GM18873 (cell line): ENCODE measurements at regions not wholly inside any gene's neighbourhood (a gene's known extent, or its start where the extent isn't known, plus 50 kb on each side); places are given as distances from the start of the nearest gene placed in this dataset.

Source experiments
- ATAC-seq: cut with Tn5 transposase; IDR thresholded peaks from one replicate; pipeline ENCODE4 v1.9.1; 2021; ENCODE audit warnings: mild to moderate bottlenecking, moderate library complexity, moderate number of reproducible peaks; ENCODE audit not compliant: unreplicated experiment, low FRiP score

DNA sequence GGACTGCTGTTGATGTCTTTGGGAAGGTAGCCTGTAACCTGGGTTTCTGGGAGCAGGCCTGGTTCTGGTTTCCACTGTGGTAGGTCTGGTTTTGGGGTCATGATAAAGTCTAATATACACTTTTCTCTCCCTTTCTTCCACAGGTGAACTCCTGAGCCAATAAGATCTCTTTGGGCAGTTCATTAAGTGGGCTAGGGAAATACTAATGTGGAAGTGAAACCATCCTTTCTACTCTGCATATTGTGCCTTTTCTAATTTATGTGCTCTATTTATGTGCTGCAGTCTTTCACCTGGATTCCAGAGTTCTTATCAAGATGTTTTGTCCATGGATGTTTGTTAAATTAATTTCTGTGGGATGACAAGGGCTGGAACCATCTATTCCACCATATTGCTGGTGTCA lies 165.7 kb upstream of the PTPRK start:
- no peak for ATAC-seq

DNA sequence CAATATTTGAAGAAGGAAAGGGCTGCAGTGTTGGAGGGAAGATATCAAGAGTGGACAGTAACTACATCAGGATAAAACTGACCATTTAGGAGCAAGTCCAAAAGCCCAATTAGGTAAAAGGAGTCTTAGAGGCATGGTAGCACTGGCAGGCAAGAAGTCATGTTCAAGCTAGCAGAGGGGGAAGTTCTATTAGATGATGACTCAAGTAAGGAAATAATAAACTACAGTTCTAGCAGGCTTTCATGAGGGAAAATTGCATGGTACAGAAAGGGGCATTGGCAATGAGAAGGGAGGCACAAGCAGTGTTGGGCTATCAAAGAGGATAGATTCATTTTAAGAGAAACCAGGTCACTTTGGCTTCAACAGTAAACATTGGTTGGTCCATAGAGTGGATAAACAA lies 156.1 kb upstream of the PTPRK start:
- ATAC-seq: no peak

DNA sequence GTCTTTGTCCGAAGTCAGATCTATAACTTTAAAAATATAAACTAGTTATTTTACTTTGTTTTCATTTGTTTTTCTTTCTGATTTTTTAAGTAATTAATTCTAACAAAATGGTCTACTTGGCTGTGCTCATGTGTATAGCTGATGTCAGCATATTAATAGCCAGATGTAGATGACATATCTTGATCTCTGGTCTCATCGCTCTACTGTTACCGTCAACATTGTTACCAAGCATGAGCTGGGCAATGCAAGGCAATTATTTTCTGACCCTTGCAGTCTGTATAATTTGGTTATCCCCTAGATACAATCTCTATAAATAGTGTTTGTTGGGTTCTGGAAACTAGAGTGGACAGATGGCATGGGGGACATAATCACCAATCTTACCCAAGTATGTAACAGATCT lies 151.6 kb upstream of the PTPRK start:
- ATAC-seq: no peak

DNA sequence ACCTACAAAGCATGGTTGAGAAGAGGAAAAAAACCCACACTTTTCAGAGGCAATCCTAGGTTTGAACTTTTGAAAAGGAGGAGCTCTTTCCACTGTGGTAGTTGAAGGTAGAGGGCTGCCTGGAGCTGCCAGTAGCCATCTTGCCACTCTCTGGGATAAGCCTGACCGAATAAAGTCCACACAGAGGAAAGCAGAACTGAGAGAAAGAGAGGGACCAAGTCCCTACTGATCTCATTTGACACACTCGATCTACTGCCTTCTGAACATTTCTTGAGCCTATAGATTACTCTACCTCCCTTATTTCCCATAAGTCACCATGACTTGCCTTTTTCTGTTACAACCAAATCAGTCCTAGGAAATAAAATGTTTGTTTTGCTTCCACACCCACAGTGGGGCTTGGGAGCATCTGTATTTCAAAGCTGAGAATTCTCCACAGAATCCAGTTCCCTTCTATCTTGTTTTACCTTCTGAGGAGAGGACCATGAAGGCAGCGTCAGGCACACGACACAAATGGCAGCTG lies 147.0 kb upstream of the PTPRK start:
- no peak for ATAC-seq

DNA sequence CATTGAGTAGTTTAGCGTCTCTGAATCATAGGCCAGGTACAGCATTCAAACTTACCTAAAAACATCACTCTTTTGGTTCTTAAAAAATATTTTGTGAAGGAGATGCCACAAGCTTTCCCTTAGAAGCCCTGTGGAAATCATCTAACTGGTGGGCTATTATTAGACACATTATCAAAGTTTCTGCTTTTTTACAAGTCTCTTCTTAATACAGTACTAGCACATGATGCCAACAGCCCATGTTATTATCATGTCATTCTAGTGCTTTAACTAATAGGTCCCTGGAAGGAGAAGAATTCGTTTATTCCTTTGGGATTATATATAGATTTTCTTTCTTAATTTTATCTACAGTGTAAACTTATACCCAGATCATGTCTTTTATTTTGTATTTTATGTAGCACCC lies 146.0 kb upstream of the PTPRK start:
- ATAC-seq: no peak

DNA sequence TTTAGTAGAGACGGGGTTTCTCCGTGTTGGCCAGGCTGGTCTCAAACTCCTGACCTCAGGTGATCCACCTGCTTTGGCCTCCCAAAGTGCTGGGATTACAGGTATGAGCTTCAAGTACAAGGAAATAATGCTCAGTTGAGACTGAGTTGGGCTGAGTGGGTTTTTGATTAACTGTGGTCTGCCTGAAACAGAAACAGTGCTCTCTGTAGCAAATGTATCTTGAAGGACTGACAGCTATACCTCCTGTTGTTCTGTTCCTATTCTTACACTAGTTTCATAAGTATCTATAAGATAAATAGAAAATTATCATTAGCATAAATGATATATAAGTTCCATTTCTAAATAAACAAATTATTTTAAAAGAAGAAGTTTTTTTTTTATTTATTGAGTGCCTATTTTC lies 142.8 kb upstream of the PTPRK start:
- ATAC-seq: peak; percentile 63

DNA sequence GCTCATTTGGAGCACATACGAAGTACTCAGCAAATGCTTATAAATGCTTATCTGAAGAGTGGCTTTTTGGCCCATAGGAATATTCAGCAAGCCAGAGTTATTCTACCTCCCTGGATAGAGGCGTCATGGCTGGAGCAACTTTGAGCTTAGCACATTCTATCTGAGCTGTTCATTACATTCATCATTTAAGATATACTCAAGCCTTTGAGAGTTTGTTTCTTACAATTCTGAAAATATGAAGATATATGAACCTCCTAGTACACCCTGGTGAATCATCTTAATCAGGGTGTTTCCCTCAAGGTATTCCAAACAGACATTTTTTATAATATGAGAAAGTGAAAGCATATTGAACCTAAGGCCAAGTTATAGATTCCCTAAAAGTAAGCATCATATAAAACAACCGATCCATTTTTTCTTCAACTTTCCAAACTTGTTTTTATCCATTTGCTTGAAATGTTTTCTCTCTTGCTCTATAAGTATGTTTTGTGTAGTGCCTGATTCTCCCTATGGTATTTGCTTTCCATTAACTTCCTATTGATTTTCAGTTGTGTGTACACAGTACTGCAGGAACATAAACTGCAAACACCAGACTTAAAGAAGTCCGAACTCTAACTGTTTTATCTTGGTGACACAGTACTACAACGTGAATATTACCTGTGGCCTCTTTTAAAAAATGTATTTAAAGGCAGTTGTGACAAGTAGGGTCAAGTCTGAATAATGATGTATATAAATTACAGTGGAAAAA lies 139.7 kb upstream of the PTPRK start:
- no peak for ATAC-seq

DNA sequence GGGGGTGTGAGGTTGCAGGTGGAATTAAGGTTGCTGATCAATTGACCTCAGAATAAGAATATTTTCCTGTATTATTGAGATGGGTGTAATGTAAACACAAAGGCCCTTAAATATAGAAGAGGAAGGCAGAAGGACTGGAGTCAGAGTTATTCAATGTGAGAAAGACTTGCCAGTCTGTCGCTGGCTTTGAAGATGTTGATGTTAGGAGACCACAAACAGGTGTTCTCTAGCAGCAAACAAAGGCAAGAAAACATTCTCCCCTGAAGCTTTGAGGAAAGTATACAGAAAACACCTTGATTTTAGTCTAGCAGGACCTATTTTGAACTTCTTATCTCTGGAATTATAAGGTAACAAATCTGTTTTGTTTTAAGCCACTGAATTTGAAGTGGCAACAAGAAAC lies 138.9 kb upstream of the PTPRK start:
- ATAC-seq: no peak

DNA sequence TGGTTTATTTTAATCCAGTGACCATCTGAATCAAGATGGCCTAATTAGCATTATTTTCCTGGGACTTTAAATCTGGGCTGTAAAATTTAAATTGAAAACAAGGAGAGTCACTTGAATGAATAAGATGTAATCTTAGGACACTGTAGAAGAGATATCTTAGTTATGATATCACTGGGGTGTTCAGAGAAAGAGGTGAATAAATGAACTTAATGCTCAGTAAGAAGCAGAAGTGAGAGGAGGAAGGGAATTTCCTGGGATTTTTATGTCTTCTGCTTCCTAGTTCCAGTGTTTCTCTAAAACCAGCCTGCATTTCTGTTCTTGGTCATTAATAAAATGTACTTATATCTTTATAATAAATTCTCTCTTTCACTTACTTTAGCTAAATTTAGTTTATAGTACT lies 136.8 kb upstream of the PTPRK start:
- ATAC-seq: no peak

DNA sequence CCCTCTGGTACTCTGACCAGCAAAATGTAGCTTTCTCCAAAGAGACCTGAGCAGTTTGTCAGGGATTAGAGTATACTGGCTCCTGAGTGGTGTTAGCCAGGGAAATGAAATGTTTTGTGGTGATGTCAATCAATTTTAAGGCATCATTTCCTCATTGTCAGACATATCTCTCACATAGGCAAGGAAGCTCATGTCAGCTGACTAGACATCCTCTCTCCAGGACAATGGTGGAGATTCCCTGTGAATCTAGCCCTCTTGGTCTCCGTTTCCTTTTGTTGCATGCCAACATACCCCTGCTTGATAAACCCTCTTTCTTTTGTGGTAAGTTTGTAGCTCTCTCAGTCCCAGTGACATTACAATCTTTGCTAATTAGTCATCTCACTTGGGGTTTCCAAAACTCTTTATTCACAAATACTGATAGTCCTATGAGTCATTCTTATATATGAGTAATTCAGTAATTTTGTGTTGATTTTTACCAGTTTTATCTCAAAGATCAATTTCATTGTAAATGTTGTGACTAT lies 135.6 kb upstream of the PTPRK start:
- peak; percentile 71 for ATAC-seq

DNA sequence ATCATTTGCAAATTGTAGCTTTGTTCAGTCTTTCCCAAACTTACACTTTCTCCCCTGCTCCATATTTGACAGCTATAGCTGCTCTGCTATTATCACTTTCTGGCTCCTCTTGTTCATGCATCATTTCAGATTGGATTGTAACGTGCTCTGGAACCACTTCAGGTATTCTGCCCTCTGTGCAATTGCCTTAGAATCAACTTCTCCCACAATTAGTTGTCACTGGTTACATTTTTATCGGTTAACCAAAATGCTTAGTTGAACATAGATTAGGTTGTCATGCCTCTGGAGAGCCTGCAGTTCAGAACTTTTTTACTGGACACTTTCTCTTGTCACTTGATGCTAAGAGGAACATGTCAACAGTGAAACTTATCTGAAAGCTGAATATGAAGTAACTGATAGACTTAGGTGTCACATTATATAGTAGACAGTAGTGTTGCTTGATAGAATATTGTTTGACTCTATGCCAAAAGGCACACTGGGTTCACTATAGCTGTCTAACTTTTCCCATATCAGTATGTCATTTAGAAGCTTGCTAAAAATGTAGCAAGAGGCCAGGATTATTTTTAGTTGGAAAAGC lies 127.7 kb upstream of the PTPRK start:
- ATAC-seq: no peak

DNA sequence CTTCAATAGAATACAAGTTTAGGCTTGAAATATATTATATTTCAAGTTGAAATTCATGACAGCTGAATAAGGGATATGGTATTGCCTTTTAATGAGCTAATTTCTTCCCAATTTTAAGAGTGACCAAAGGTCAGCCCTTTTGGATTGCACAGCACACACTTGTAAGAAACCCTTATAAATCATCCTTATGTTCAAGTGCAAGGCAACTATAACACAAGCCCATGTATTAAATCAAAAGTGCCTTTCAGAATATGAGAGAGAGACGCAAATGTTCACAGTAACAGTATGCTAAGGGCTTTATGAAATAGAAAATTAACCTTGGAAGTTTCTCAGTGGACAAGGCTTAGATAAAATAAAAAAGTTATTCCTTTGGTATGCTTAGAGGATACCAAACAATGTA lies 121.7 kb upstream of the PTPRK start:
- no peak for ATAC-seq

DNA sequence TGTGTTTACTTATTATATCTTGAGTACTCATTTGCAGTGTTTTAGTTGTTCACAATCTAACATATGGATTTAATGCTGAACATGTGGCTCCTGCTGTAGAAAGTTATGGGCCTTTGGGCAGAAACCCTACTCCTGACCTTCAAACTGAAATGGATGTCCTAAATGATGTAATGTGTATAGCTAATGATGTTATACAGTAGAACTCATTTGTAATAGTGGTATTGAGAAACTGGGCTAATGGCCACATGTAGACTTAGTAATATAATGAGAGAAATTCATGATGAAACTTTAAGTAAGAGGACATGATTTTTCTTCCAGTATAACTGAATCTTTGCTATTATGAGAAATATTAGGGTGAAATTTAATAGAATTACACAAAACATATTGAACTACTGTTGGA lies 121.3 kb upstream of the PTPRK start:
- ATAC-seq: no peak

DNA sequence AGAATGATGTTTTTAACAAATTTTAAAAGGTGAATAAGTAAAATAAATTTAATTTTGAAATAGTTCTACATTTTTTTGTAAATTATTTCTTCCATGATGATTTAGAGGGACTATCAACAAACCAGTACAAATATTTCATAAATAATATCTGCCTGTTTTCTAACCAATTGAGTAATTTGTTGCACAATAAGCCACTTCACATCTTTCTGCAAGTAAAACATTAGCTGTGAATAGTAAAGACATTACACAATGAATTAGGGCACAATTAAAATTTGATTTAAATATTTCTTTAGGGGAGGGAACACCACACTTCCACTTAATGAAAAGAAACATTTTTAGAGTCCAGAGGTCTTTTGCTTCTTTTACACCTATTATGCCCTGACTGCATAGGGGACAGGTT lies 118.4 kb upstream of the PTPRK start:
- no peak for ATAC-seq

DNA sequence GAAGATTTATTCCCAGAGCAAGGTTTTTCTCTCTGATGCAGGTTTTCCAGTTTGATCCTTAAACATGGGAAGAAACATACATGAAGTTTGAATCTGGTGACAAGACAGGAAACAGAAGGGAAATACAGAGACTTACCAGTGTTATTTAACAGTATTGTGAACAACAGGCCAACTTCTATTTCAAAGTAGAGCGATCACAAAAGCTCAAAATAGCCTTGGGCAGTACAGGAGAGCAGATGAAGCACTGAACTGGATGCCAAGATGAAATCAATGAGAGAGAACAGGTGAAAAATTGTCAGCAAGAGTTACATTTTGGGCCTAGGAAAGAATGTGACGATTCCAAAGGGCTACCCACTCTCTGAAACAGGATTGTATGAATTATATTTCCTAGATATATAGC lies 114.8 kb upstream of the PTPRK start:
- ATAC-seq: no peak

DNA sequence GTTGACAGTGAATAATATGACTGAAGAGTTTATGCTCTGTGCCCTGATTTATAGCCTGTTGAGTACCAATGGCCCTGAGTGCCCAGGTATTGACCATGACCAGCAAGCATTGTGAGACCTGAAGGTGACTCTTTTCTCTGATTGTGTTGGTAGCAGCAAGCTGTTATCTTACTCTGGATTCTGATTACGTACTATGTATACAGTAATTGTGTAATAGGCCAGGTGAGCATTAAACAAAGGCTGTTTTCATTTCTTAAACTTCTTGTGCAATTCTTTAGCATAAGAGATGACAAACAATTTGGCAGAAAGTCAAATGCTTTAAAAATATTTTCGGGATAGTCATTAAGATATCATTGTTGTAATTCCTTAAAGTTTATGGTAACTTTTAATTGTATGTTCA lies 111.7 kb upstream of the PTPRK start:
- no peak for ATAC-seq

DNA sequence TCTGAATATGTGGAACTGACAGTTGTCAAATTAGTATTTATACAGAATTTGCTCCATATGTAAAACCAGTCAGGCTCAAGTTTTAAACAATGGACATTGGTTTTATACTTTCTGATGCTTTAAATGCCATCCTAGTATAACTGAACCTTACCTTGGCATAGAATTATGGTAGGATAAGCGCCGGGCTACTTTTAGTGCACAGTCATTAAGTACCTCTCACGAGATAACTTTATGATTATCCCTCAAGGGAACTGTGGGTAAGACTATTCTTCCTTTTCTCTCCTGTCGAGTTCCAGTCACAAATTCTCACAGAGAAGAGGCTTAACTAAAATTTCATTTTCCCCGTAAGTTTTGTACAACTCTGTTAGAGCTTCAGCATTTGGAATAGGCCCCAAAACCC lies 110.6 kb upstream of the PTPRK start:
- ATAC-seq: no peak

DNA sequence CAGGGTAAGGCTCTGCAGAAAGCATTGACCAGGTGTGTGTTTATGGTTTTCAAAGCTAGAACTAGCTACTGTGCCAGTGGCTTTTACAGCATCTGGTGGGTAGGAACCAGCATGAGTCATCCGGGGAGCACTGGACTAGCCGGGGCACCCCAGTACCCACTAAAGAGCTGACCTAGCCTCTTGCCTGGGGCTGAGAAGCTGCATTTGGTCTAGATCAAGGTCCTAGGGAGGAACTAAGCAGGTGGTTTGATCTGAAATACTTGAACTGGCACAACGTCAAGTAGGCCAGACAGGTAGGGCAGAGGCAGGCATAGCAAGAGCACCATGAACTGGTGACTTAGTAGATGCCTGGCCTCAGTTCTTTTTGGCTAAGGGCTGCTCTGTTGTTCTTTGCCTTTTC lies 109.8 kb upstream of the PTPRK start:
- ATAC-seq: no peak

DNA sequence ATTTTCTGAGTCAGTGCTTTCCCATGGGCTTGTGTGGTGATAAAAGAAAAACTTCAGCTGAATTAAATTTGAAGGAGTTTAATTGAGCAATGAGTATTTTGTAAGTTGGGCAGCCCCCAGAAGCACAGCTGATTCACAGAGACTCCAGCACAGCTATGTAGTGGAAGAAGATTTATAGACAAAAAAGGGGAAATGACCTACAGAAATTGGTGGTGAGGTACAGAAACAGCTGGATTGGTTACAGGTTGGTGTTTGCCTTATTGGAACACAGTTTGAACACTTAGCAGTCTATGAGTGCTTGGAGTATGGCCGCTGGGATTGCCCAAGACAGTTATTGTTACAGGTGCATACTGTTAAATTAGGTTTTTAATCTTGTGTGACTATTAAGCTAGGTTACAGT lies 96.9 kb upstream of the PTPRK start:
- ATAC-seq: no peak

DNA sequence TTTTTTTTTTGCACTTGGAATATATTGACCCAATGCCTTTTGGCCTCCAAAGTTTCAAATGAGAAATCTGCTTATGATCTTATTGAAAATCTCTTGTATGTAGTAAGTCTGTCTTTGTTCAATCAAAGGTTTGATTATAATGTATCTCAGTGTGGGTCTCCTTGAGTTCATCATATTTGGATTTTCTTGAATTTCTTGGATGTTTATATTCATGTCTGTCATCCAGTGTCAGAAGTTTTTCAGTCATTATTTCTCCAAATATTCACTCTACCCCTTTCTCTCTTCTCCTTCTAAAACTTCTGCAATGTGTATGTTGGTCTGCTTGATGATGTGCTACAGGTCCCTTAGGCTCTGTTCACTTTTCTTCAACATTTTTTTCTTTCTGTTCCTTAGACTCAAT lies 95.9 kb upstream of the PTPRK start:
- ATAC-seq: no peak

DNA sequence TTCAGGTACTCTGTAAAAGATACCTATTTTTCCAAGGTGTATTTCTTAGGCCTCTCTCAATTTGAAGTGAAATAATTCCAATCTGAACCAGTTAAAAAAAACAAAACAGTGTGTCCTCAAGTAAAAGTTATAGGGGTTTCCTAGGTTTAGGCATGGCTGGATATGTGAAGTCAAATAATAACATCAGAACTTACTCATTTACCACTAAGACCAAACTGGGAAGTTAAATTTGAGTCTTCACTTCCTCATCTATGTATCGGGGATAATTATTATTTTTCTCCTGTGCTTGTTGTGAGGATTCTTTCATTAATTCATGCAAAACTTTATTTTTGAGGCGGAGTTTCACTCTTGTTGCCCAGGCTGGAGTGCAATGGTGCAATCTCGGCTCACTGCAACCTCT lies 86.2 kb upstream of the PTPRK start:
- ATAC-seq: no peak

DNA sequence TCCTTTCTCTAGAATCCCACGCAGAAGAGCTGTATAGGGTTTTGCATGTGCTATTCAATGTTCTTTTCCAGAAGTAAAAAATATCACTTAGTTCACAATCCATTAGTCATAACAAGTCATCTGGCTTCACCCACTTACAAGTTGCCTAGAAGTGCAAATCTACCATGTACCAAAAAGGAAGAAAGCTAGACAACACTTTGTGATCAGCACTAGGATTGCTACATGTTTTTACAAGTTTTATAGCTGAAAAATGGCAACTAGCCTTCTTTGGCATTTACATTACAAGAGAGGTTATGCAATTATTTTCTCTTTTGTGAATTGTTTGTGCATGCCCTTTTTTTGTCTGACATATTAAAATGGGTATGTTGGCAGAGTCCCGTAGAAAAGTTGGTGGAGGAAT lies 85.6 kb upstream of the PTPRK start:
- no peak for ATAC-seq
